HUES48 (cell line): ENCODE measurements at regions not wholly inside any gene's neighbourhood (a gene's known extent, or its start where the extent isn't known, plus 50 kb on each side); places are given as distances from the start of the nearest gene placed in this dataset.
"Not testable (repeated sequence)": the region's sequence is repeated elsewhere in the genome, so short reads cannot be mapped to it uniquely, and the experiment has no call there.

ENCODE experiments used
- H3K27ac ChIP-seq: one replicate; pipeline ENCODE4 v1.7.0; 2013; ENCODE audit warnings: low read depth, low read length, inconsistent platforms
- H3K27me3 ChIP-seq: 2 replicates; pipeline ENCODE4 v1.6.1; 2013; ENCODE audit warnings: mild to moderate bottlenecking, low read length; ENCODE audit not compliant: control insufficient read depth, insufficient read depth
- H3K36me3 ChIP-seq: 2 replicates; pipeline ENCODE4 v1.6.1; 2013; ENCODE audit warnings: low read length; ENCODE audit not compliant: control insufficient read depth, insufficient read depth
- H3K4me1 ChIP-seq: 2 replicates; pipeline ENCODE4 v1.6.1; 2013; ENCODE audit warnings: mild to moderate bottlenecking, low read length; ENCODE audit not compliant: control insufficient read depth, insufficient read depth
- H3K4me3 ChIP-seq: 2 replicates; pipeline ENCODE4 v1.5.1; 2013; ENCODE audit warnings: mild to moderate bottlenecking, low read depth, low read length
- H3K9ac ChIP-seq: 2 replicates; pipeline ENCODE4 v1.6.1; 2013; ENCODE audit warnings: mild to moderate bottlenecking, low read depth, low read length, moderate library complexity
- H3K9me3 ChIP-seq: 2 replicates; pipeline ENCODE4 v1.6.1; 2013; ENCODE audit warnings: low read length; ENCODE audit not compliant: control insufficient read depth, insufficient read depth

- no peak overlapping the region for H3K9ac ChIP-seq
- H3K27ac ChIP-seq = no peak overlapping the region
- no peaks in the 10 kb centered on the region for H3K27me3 ChIP-seq
- H3K36me3 ChIP-seq = no peaks in the 10 kb centered on the region
- H3K9me3 ChIP-seq = no peaks in the 10 kb centered on the region
- H3K4me1 ChIP-seq = no peaks in the 10 kb centered on the region
- H3K4me3 ChIP-seq = no peak overlapping the region
Measured at GRCh38 chr1:100628631-100629081, 90.7 kb downstream of the GPR88 start.

GRCh38 chr1:100629391-100629790 is 90.2 kb upstream of the VCAM1 start:
- H3K36me3 ChIP-seq = no peaks in the 10 kb centered on the region
- H3K9ac ChIP-seq = no peak overlapping the region
- no peaks in the 10 kb centered on the region for H3K27me3 ChIP-seq
- no peaks in the 10 kb centered on the region for H3K9me3 ChIP-seq
- H3K4me3 ChIP-seq = no peak overlapping the region
- H3K4me1 ChIP-seq = no peaks in the 10 kb centered on the region
- H3K27ac ChIP-seq = no peak overlapping the region

- no peak overlapping the region for H3K27ac ChIP-seq
Measured at GRCh38 chr1:100631015-100631551, 88.5 kb upstream of the VCAM1 start.

GRCh38 chr1:100642826-100643225 is 76.7 kb upstream of the VCAM1 start:
- Histone ChIP-seq H3K9ac (no peak overlapping the region), H3K27me3 (no peaks in the 10 kb centered on the region), H3K4me3 (no peak overlapping the region), H3K4me1 (no peaks in the 10 kb centered on the region), H3K9me3 (peaks cover 13% of the 10 kb centered on the region), H3K36me3 (no peaks in the 10 kb centered on the region), H3K27ac (no peak overlapping the region)

More at GRCh38 chr1:100631015-100631551, 88.5 kb upstream of the VCAM1 start:
- no peaks in the 10 kb centered on the region for H3K4me1 ChIP-seq
- H3K27me3 ChIP-seq = no peaks in the 10 kb centered on the region
- no peak overlapping the region for H3K4me3 ChIP-seq
- no peaks in the 10 kb centered on the region for H3K36me3 ChIP-seq
- H3K9ac ChIP-seq = no peak overlapping the region
- no peaks in the 10 kb centered on the region for H3K9me3 ChIP-seq

- no peaks in the 10 kb centered on the region for H3K36me3 ChIP-seq
- H3K9ac ChIP-seq = no peak overlapping the region
- H3K9me3 ChIP-seq = peaks cover 6% of the 10 kb centered on the region
- H3K27me3 ChIP-seq = no peaks in the 10 kb centered on the region
- H3K4me1 ChIP-seq = no peaks in the 10 kb centered on the region
- H3K27ac ChIP-seq = no peak overlapping the region
- H3K4me3 ChIP-seq = no peak overlapping the region
Measured at GRCh38 chr1:100643471-100644196, 75.9 kb upstream of the VCAM1 start.

- Histone ChIP-seq H3K27me3 (no peaks in the 10 kb centered on the region), H3K4me1 (no peaks in the 10 kb centered on the region), H3K27ac (no peak overlapping the region), H3K9ac (no peak overlapping the region), H3K36me3 (no peaks in the 10 kb centered on the region), H3K4me3 (no peak overlapping the region), H3K9me3 (peaks cover 2% of the 10 kb centered on the region; the same call in 1 of the 2 replicates)
Measured at GRCh38 chr1:100646001-100646400, 73.5 kb upstream of the VCAM1 start.

- Histone ChIP-seq H3K27me3 (no peaks in the 10 kb centered on the region), H3K4me1 (no peaks in the 10 kb centered on the region), H3K36me3 (no peaks in the 10 kb centered on the region), H3K4me3 (no peak overlapping the region), H3K27ac (no peak overlapping the region), H3K9me3 (peaks cover 7% of the 10 kb centered on the region; the same call in 1 of the 2 replicates), H3K9ac (no peak overlapping the region)
Measured at GRCh38 chr1:100649146-100649545, 70.4 kb upstream of the VCAM1 start.

- Histone ChIP-seq H3K27ac (no peak overlapping the region), H3K4me1 (no peaks in the 10 kb centered on the region), H3K9me3 (0 out of 2 replicates have a peak, but pooled peaks cover 4% of the 10 kb centered on the region), H3K36me3 (no peaks in the 10 kb centered on the region), H3K9ac (no peak overlapping the region), H3K4me3 (no peak overlapping the region), H3K27me3 (no peaks in the 10 kb centered on the region)
Measured at GRCh38 chr1:100657876-100658715, 61.4 kb upstream of the VCAM1 start.

- Histone ChIP-seq H3K4me1 (no peaks in the 10 kb centered on the region), H3K9me3 (no peaks in the 10 kb centered on the region), H3K9ac (no peak overlapping the region), H3K36me3 (no peaks in the 10 kb centered on the region), H3K27me3 (no peaks in the 10 kb centered on the region), H3K4me3 (no peak overlapping the region), H3K27ac (no peak overlapping the region)
Measured at GRCh38 chr1:100658716-100659026, 60.9 kb upstream of the VCAM1 start.

- Histone ChIP-seq H3K36me3 (no peaks in the 10 kb centered on the region), H3K9ac (no peak overlapping the region), H3K4me3 (no peak overlapping the region), H3K9me3 (no peaks in the 10 kb centered on the region), H3K27me3 (no peaks in the 10 kb centered on the region), H3K4me1 (no peaks in the 10 kb centered on the region), H3K27ac (no peak overlapping the region)
Measured at GRCh38 chr1:100661176-100661575, 58.4 kb upstream of the VCAM1 start.

GRCh38 chr1:100668494-100668893 is 51.0 kb upstream of the VCAM1 start:
- H3K27me3 ChIP-seq, H3K27ac ChIP-seq, H3K9me3 ChIP-seq, H3K4me1 ChIP-seq, H3K9ac ChIP-seq, H3K36me3 ChIP-seq, H3K4me3 ChIP-seq: not testable (repeated sequence)
